ENCODE measurements at regions not wholly inside any gene's neighbourhood (a gene's known extent, or its start where the extent isn't known, plus 50 kb on each side); places are given as distances from the start of the nearest gene placed in this dataset.

- no peaks in the 10 kb centered on the region for H3K36me3 ChIP-seq (ENCODE audit: low read depth, low read length)
- H3K4me2 ChIP-seq (ENCODE audit: low read length) = no peak overlapping the region
- no TSS peak for BruUV-seq (replicated peaks)
- no peaks in the 10 kb centered on the region for H3K9me2 ChIP-seq (replicated peaks; ENCODE audit: low read length)
- ATAC-seq (no peak), DNase-seq (no peak)
- no peak for TF ChIP-seq EZH2 (IDR thresholded peaks at IDR 0.05; ENCODE audit: low read length, unreplicated experiment)
- no peak for TF ChIP-seq EZH2phosphoT487 (IDR thresholded peaks at IDR 0.05; ENCODE audit: borderline replicate concordance, low read length)
- TF ChIP-seq, protein P1, sequence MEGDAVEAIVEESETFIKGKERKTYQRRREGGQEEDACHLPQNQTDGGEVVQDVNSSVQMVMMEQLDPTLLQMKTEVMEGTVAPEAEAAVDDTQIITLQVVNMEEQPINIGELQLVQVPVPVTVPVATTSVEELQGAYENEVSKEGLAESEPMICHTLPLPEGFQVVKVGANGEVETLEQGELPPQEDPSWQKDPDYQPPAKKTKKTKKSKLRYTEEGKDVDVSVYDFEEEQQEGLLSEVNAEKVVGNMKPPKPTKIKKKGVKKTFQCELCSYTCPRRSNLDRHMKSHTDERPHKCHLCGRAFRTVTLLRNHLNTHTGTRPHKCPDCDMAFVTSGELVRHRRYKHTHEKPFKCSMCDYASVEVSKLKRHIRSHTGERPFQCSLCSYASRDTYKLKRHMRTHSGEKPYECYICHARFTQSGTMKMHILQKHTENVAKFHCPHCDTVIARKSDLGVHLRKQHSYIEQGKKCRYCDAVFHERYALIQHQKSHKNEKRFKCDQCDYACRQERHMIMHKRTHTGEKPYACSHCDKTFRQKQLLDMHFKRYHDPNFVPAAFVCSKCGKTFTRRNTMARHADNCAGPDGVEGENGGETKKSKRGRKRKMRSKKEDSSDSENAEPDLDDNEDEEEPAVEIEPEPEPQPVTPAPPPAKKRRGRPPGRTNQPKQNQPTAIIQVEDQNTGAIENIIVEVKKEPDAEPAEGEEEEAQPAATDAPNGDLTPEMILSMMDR (conservative IDR thresholded peaks at IDR 0.05; ENCODE audit: low read depth, low read length) = no peak
- no peak overlapping the region for H2AFZ ChIP-seq (ENCODE audit: low read length)
- POLR2A ChIA-PET (ENCODE audit: unreplicated experiment) = no interaction called here
- no peaks in the 10 kb centered on the region for H3K9me3 ChIP-seq (ENCODE audit: low read length)
- no peaks in the 10 kb centered on the region for H3K27me3 ChIP-seq (ENCODE audit: low read length)
- H3K79me2 ChIP-seq (ENCODE audit: low read length) = no peaks in the 10 kb centered on the region
- H3K9ac ChIP-seq (ENCODE audit: low read length) = no peak overlapping the region
- no peak overlapping the region for H3K4me3 ChIP-seq (ENCODE audit: low read length)
- no peaks in the 10 kb centered on the region for H3F3A ChIP-seq (ENCODE audit: low read length, unreplicated experiment)
- no peaks in the 10 kb centered on the region for H3K4me1 ChIP-seq (ENCODE audit: insufficient read depth, low read length)
- CTCF ChIA-PET = no interaction called here
- no peaks in the 10 kb centered on the region for H4K20me1 ChIP-seq (ENCODE audit: low read length)
- no peak overlapping the region for H3K27ac ChIP-seq (ENCODE audit: low read length)
- intact Hi-C loops (cut with micrococcal nuclease) = no loop called here
These were observed 133.0 kb upstream of the CELF4 start for GRCh38 chr18:37698508-37699040.

DNA sequence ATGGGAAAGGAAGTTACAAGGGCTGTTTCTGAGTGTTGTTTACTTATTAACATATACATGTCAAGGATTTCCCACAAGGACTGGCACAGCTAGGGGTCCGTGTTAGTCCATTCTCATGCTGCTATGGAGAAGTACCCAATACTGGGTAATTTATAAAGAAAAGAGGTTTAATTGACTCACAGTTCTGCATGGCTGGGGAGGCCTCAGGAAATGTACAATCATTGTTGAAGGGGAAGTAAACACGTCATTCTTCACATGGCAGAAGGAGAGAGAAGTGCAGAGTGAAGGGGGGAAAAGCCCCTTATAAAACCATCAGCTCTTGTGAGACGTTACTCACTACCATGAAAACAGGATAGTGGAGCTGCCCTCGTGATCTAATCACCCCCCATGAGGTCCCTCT, 128.9 kb upstream of the CELF4 start:
- no TSS peak for BruUV-seq (replicated peaks)
- Histone ChIP-seq H4K20me1 (ENCODE audit: low read length) (no peaks in the 10 kb centered on the region), H3K4me1 (ENCODE audit: insufficient read depth, low read length) (no peaks in the 10 kb centered on the region), H3K9me2 (replicated peaks; ENCODE audit: low read length) (no peaks in the 10 kb centered on the region), H3K27me3 (ENCODE audit: low read length) (no peaks in the 10 kb centered on the region), H2AFZ (ENCODE audit: low read length) (no peak overlapping the region), H3K4me2 (ENCODE audit: low read length) (no peak overlapping the region), H3K36me3 (ENCODE audit: low read depth, low read length) (no peaks in the 10 kb centered on the region), H3K4me3 (ENCODE audit: low read length) (no peak overlapping the region), H3K79me2 (ENCODE audit: low read length) (no peaks in the 10 kb centered on the region), H3K9me3 (ENCODE audit: low read length) (no peaks in the 10 kb centered on the region), H3F3A (ENCODE audit: low read length, unreplicated experiment) (no peaks in the 10 kb centered on the region), H3K27ac (ENCODE audit: low read length) (no peak overlapping the region), H3K9ac (ENCODE audit: low read length) (no peak overlapping the region)
- TF ChIP-seq EZH2phosphoT487 (IDR thresholded peaks at IDR 0.05; ENCODE audit: borderline replicate concordance, low read length) = no peak
- TF ChIP-seq, protein P1 (conservative IDR thresholded peaks at IDR 0.05; ENCODE audit: low read depth, low read length) = no peak
- no peak for TF ChIP-seq EZH2 (IDR thresholded peaks at IDR 0.05; ENCODE audit: low read length, unreplicated experiment)
- ChIA-PET POLR2A (ENCODE audit: unreplicated experiment) (no interaction called here), CTCF (no interaction called here)
- intact Hi-C loops (cut with micrococcal nuclease) = no loop called here
- DNase-seq = no peak
- no peak for ATAC-seq

DNA sequence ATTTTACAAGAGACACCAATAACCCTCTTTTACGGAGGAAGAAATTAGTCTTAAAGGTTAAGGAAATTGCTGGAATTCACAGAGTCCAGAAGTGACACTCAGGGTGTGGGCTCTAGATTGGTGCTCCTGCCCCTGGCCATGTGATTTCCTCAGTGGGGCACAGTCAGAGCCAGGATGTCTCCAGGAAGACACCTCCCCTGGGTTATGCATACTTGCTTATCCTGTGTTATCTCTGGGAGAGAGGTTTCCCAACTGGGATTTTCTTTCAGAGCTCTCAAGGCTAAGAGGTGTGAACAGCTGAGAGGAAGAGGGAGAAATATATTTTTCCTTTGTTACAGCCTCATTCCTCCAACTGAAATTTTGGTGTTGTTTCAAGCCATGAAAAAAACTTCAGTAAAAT, 125.6 kb upstream of the CELF4 start:
- H3K27ac ChIP-seq (ENCODE audit: low read length) = no peak overlapping the region
- CTCF ChIA-PET = no interaction called here
- no peaks in the 10 kb centered on the region for H3K79me2 ChIP-seq (ENCODE audit: low read length)
- POLR2A ChIA-PET (ENCODE audit: unreplicated experiment) = no interaction called here
- ATAC-seq (no peak), DNase-seq (no peak)
- no peak overlapping the region for H3K9ac ChIP-seq (ENCODE audit: low read length)
- H3K4me2 ChIP-seq (ENCODE audit: low read length) = no peak overlapping the region
- H3K9me2 ChIP-seq (replicated peaks; ENCODE audit: low read length) = no peaks in the 10 kb centered on the region
- TF ChIP-seq EZH2phosphoT487 (IDR thresholded peaks at IDR 0.05; ENCODE audit: borderline replicate concordance, low read length) (no peak), EZH2 (IDR thresholded peaks at IDR 0.05; ENCODE audit: low read length, unreplicated experiment) (no peak)
- TF ChIP-seq, protein P1 (conservative IDR thresholded peaks at IDR 0.05; ENCODE audit: low read depth, low read length) = no peak
- no peaks in the 10 kb centered on the region for H3K9me3 ChIP-seq (ENCODE audit: low read length)
- no peaks in the 10 kb centered on the region for H3F3A ChIP-seq (ENCODE audit: low read length, unreplicated experiment)
- H3K36me3 ChIP-seq (ENCODE audit: low read depth, low read length) = no peaks in the 10 kb centered on the region
- no peaks in the 10 kb centered on the region for H3K4me1 ChIP-seq (ENCODE audit: insufficient read depth, low read length)
- no peaks in the 10 kb centered on the region for H4K20me1 ChIP-seq (ENCODE audit: low read length)
- no peak overlapping the region for H3K4me3 ChIP-seq (ENCODE audit: low read length)
- intact Hi-C loops (cut with micrococcal nuclease) = no loop called here
- H3K27me3 ChIP-seq (ENCODE audit: low read length) = no peaks in the 10 kb centered on the region
- no peak overlapping the region for H2AFZ ChIP-seq (ENCODE audit: low read length)
- BruUV-seq (replicated peaks) = no TSS peak
